Esophagus muscularis mucosa (tissue), 4 donors: ENCODE measurements at regions not wholly inside any gene's neighbourhood (a gene's known extent, or its start where the extent isn't known, plus 50 kb on each side); places are given as distances from the start of the nearest gene placed in this dataset.
"Not testable (repeated sequence)": the region's sequence is repeated elsewhere in the genome, so short reads cannot be mapped to it uniquely, and the experiment has no call there.

ENCODE experiments used
- CTCF ChIP-seq, 3 experiments: fragments of 200-600 bp in 2 of 3; fragments of 450-650 bp in 1 of 3; sonication (generic) in 2 of 3; IDR thresholded peaks; one replicate each; pipeline ENCODE4 v1.5.1; 2017 to 2019; ENCODE audit warnings: antibody characterized with exemption in 3 of 3, mild to moderate bottlenecking in 2 of 3, moderate library complexity in 1 of 3
- EP300 ChIP-seq: sonication (generic); formaldehyde crosslinking; IDR thresholded peaks from one replicate; pipeline ENCODE4 v1.6.1; 2017; ENCODE audit warnings: antibody characterized with exemption
- POLR2A ChIP-seq: fragments of 450-650 bp; IDR thresholded peaks from one replicate; pipeline ENCODE4 v1.6.1; 2017; ENCODE audit warnings: antibody characterized with exemption, moderate library complexity, mild to moderate bottlenecking, low read depth
- POLR2AphosphoS5 ChIP-seq, 2 donors: sonication (generic); formaldehyde crosslinking; IDR thresholded peaks; one replicate each; pipeline ENCODE4 v1.6.1; 2017; ENCODE audit warnings: antibody characterized with exemption in 2 of 2

DNA sequence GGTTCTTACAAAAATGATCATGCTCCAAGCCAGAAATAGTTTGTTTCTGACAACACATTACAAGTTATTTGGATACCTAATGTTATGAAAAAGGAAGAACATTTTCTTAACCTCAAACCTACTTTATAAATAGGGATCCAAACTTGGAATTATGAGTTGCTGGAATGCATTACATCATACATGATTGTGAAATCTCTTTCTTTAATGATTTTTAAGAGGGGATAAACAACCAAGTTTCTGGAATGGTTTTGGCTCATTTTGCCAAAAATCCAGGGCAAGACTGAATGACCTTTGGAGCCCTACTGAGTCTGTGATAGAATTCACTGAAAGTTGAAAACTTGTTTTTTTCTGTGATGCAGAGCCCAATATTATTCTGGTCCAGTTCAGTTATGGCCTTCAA, 157.0 kb upstream of the FOLH1 start:
- TF ChIP-seq CTCF (IDR thresholded peaks at IDR 0.05); POLR2A; POLR2AphosphoS5 (IDR thresholded peaks at IDR 0.05); EP300: not testable (repeated sequence)
